ENCODE measurements at regions not wholly inside any gene's neighbourhood (a gene's known extent, or its start where the extent isn't known, plus 50 kb on each side); places are given as distances from the start of the nearest gene placed in this dataset.

DNA sequence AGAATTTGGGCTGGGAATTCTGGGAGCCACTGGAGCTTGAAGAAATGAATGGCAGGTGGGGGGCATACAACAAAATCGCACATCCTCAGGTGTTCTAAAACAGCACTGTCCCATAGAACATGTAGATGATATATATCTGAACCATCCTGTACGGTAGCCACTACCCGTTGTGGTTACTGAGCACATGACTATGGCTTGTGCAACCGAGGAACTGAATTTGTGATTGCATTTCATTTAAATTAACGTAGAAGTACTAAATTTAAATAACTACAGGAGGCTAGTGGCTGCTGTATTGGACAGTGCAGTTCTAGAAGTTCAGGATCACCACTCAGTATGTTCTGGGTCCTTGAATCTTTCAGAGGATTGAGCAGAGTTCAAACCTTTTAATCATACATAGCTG lies 172.4 kb downstream of the PHETA1 start:
- Histone ChIP-seq H3K4me1 (ENCODE audit: insufficient read depth, low read length) (0 out of 2 replicates have a peak, but pooled peaks cover 3% of the 10 kb centered on the region), H3K9ac (ENCODE audit: low read depth, low read length) (no peak overlapping the region), H3K9me3 (ENCODE audit: control insufficient read depth, insufficient read depth, low read length) (no peaks in the 10 kb centered on the region), H3K36me3 (ENCODE audit: insufficient read depth, low read length) (no peaks in the 10 kb centered on the region)

DNA sequence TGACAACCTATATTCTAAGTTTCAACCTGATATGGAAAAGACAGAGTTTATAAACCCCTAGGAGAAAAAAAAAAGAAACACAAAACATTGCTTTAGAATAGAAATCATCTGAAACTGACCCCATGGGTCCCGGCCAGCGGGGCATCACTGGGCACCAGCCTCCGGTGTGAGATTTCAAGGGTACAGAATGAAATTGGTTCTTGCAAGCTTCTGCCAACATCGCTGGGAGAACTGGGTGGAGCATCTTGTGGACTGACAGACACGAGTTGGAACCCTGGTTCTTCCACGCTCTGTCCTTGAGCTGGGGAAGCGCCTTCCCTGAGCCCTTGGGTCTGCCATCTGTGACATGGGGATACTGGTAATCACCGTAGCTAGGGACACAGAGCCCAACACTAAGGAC lies 173.6 kb downstream of the PHETA1 start:
- Histone ChIP-seq H3K9ac (ENCODE audit: low read depth, low read length) (no peak overlapping the region), H3K4me1 (ENCODE audit: insufficient read depth, low read length) (no peaks in the 10 kb centered on the region), H3K36me3 (ENCODE audit: insufficient read depth, low read length) (no peaks in the 10 kb centered on the region)

DNA sequence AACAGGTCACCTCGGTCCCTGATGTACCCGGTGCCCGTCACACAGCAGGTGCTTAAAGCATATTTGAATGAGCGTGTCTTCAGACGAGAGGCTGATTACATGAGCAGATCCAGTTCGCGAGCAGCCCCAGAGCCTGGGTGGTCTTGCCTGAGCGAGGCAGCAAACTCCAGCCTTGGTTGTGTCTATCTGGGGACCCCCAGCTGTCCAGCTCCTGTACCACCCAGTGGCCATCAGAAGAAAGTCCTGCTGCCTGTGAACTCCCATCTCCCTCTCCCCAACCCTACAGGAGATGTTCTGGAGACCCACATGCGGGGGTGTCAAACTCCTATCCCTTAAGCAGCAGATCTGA lies 174.2 kb downstream of the PHETA1 start:
- H3K36me3 ChIP-seq (ENCODE audit: insufficient read depth, low read length), result no peaks in the 10 kb centered on the region
- no peaks in the 10 kb centered on the region for H3K4me1 ChIP-seq (ENCODE audit: insufficient read depth, low read length)
- no peak overlapping the region for H3K9ac ChIP-seq (ENCODE audit: low read depth, low read length)
- H3K9me3 ChIP-seq (ENCODE audit: control insufficient read depth, insufficient read depth, low read length), result no peaks in the 10 kb centered on the region

More for the DNA sequence above, 173.6 kb downstream of the PHETA1 start:
- no peaks in the 10 kb centered on the region for H3K9me3 ChIP-seq (ENCODE audit: control insufficient read depth, insufficient read depth, low read length)

DNA sequence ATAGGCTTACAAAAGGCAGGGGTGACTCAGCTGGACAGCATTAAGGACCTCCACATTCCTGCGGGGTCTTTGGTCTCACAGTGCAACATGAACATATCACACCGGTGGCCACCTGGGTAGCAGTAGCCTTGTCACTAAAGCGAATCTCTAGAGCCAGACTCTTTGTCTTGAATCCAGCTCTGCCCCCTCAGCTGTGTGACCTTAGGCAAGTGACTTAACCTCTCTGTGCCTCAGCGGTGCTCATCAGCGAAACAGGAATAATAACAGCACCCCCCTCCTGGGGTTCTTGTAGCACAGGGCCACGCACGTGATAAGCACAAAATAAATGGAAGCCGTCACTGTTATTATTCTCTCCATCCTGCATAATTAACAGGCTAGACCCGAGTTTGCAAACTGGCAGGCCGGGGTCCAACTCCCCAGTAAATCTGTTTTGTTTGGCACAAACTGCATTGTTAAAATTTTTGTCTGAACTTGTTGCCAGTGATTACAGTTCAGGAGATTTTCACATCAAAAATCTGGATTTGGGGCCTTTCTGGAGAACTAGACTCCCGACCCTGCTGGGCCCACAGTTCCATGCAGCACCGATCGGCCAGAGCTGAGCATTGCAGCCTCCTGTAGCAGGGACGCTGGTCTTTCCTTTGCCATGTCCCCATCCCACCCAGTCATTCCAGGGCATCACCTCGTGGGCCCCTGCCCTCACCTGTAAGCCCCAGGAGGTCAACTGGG lies 174.8 kb downstream of the PHETA1 start:
- Histone ChIP-seq H3K4me1 (ENCODE audit: insufficient read depth, low read length) (no peaks in the 10 kb centered on the region), H3K9me3 (ENCODE audit: control insufficient read depth, insufficient read depth, low read length) (no peaks in the 10 kb centered on the region), H3K36me3 (ENCODE audit: insufficient read depth, low read length) (no peaks in the 10 kb centered on the region), H3K9ac (ENCODE audit: low read depth, low read length) (no peak overlapping the region)

DNA sequence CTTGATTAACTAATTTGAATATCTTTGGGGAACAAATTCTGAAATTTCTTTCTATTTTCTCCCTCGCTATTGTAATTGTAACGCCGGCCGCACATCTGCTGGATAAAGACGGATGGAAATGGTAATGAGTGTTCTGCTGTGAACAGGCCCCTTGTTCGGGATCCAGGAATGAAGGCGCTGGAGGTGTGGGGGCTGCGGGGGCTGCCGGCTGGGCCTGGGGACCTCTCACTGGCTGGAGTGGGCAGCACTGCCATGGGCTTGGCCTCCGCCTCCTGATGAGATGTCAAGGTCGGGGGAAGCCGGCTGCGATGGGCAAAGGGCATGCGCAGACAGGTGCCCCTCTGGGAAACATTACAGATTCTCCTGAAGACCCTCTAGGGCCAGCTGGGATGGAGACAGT lies 175.4 kb downstream of the PHETA1 start:
- no peak overlapping the region for H3K9ac ChIP-seq (ENCODE audit: low read depth, low read length)
- H3K9me3 ChIP-seq (ENCODE audit: control insufficient read depth, insufficient read depth, low read length), result no peaks in the 10 kb centered on the region
- H3K36me3 ChIP-seq (ENCODE audit: insufficient read depth, low read length), result no peaks in the 10 kb centered on the region
- no peaks in the 10 kb centered on the region for H3K4me1 ChIP-seq (ENCODE audit: insufficient read depth, low read length)

DNA sequence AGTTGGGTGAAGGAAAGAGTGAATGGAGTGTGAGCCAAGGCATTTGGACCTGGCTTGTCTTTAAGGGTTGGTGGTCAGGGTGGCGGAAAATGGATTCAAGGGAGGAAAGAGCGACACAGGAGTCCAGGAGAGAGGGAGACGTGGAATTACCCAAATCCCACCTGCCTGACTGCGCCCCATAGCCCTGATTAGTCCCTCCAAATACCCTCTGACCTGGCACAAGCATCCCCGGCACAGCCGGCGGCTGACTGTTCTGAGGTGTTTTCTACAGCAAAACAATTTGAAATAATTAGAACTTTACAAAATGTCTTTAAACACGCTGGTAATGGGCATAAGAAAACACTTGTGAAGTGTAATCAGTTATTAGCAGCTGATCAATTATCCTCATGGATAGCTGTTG lies 175.8 kb downstream of the PHETA1 start:
- Histone ChIP-seq H3K4me1 (ENCODE audit: insufficient read depth, low read length) (no peaks in the 10 kb centered on the region), H3K36me3 (ENCODE audit: insufficient read depth, low read length) (no peaks in the 10 kb centered on the region), H3K9ac (ENCODE audit: low read depth, low read length) (no peak overlapping the region), H3K9me3 (ENCODE audit: control insufficient read depth, insufficient read depth, low read length) (no peaks in the 10 kb centered on the region)

DNA sequence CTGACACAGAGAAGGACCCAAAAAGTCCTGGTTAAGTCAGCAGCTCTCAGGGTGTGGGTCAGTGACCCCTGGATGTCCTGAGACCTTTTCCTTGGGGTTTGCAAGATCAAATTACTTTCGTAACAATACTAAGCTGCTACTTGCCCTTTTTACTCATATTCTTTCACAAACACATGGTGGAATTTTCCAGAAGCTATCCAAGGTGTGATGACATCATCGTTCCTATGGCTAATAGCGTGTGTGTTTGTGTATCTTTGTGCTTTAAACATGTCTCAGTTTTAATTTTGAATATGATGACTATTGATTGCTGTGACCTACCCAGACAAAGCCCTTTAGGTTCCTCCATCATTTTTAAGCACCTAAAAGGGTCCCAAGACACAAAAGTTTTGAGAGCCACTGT lies 176.2 kb downstream of the PHETA1 start:
- Histone ChIP-seq H3K4me1 (ENCODE audit: insufficient read depth, low read length) (no peaks in the 10 kb centered on the region), H3K36me3 (ENCODE audit: insufficient read depth, low read length) (no peaks in the 10 kb centered on the region), H3K9ac (ENCODE audit: low read depth, low read length) (no peak overlapping the region), H3K9me3 (ENCODE audit: control insufficient read depth, insufficient read depth, low read length) (no peaks in the 10 kb centered on the region)

DNA sequence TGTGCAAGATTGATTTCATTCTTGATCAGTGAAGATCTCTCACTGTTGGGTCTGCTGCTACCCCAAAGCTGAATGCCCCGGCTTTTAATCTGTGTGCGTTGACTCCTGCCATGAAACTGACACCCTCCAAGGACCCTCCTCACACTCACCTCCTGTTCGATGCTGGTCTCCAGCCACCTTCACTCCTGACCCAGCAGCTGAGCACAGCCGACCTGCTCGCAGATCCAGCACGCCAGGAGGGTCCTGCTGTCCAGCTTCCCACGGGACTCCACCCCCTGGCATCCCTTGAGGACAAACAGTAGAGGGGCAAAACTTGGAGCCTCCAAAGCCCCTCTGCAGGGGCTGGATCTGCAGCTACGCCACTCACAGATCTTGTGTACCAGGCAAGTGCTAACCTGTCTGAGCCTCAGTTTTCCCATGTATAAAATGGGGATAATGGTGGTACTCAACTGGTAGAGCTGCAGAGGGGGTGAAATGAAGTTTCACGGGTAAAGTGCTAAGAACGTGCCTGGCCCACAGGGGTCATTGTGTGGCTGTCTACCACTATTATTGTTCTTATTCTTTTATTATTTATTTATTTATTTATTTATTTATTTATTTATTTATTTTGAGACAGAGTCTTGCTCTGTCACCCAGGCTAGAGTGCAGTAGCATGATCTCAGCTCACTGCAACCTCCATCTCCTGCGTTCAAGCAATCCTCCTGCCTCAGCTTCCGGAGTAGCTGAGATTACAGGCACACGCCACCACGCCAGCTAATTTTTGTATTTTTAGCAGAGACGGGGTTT lies 178.0 kb downstream of the PHETA1 start:
- Histone ChIP-seq H3K4me1 (ENCODE audit: insufficient read depth, low read length) (no peaks in the 10 kb centered on the region), H3K9me3 (ENCODE audit: control insufficient read depth, insufficient read depth, low read length) (no peaks in the 10 kb centered on the region), H3K9ac (ENCODE audit: low read depth, low read length) (no peak overlapping the region), H3K36me3 (ENCODE audit: insufficient read depth, low read length) (no peaks in the 10 kb centered on the region)

DNA sequence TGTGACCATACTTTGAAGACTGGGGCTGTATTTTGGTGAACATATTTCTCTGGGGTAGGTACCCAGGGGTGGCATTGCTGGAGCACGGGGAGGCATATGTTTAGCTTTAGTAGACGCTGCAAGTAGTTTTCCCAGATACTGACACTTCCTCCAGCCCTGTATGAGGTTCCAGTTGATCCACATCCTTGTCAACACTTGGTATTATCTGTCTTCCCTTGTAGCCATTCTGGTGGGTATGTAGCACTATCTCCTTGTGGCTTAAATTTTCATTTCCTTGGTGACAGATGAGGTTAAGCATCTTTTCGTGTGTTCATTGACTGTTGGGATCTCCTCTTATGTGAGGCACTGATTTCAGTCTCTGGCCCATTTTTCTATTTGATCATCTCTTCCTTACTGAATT lies 179.1 kb downstream of the PHETA1 start:
- no peaks in the 10 kb centered on the region for H3K9me3 ChIP-seq (ENCODE audit: control insufficient read depth, insufficient read depth, low read length)
- no peak overlapping the region for H3K9ac ChIP-seq (ENCODE audit: low read depth, low read length)
- no peaks in the 10 kb centered on the region for H3K4me1 ChIP-seq (ENCODE audit: insufficient read depth, low read length)
- H3K36me3 ChIP-seq (ENCODE audit: insufficient read depth, low read length), result no peaks in the 10 kb centered on the region

DNA sequence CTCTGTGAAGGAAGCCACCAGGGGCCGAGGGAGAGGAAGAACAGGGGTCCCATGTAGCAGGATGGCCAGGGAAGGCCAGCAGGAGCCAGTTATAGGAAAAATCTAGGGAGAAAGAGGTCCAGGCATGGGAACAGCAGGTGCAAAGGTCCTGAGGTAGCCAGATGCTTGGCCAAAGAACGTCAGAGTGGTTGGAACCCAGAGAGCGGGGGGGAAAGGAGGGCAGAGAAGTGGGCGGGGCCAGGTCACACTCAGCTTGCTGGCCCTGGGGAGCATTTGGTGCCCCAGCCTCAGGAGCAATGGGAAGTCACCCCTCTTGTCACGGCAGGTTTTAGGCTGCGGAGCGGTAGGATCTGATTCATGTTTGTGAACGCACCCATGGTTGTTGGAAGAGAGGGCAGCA lies 180.5 kb downstream of the PHETA1 start:
- no peaks in the 10 kb centered on the region for H3K9me3 ChIP-seq (ENCODE audit: control insufficient read depth, insufficient read depth, low read length)
- no peaks in the 10 kb centered on the region for H3K4me1 ChIP-seq (ENCODE audit: insufficient read depth, low read length)
- H3K9ac ChIP-seq (ENCODE audit: low read depth, low read length), result no peak overlapping the region
- H3K36me3 ChIP-seq (ENCODE audit: insufficient read depth, low read length), result no peaks in the 10 kb centered on the region

DNA sequence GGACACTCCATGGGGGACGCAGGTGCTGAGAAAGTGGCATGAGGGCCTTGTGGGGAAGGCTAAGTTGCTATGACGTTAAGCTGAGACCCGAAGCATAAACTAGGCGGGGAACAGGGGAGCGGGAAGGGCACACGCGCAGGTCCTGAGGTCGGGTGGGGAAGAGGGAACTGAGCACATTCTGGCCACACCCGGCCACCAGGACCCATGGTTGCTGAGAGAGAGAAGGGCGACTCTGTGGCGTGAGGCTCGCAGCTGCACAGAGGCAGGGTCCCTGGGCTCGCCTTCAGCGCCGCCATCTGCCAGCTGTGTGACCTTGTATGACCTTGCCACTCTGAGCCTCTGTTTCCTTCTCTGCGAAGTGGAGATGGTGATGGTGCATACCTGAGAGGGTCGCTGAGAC lies 182.5 kb downstream of the PHETA1 start:
- Histone ChIP-seq H3K9me3 (ENCODE audit: control insufficient read depth, insufficient read depth, low read length) (no peaks in the 10 kb centered on the region), H3K36me3 (ENCODE audit: insufficient read depth, low read length) (no peaks in the 10 kb centered on the region), H3K4me1 (ENCODE audit: insufficient read depth, low read length) (no peaks in the 10 kb centered on the region), H3K9ac (ENCODE audit: low read depth, low read length) (no peak overlapping the region)

DNA sequence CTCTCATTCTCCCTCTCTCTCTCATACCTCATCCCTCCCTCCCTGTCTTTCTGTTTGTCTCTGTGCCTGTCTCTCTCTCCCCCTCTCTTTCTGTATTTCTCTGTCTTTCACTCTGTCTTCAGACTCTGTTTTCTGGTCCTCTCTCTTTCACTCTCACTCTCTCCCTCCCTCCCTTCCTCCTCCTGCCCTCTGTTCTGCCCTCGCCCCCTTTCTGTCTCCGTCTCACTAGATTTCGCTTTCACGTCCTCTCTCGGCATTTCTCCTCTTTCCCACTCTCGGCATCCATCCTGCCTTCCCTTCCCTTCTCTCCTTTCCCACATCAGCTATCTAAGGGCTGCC lies 183.0 kb downstream of the PHETA1 start:
- H3K9me3 ChIP-seq (ENCODE audit: control insufficient read depth, insufficient read depth, low read length), result no peaks in the 10 kb centered on the region
- no peaks in the 10 kb centered on the region for H3K4me1 ChIP-seq (ENCODE audit: insufficient read depth, low read length)
- H3K9ac ChIP-seq (ENCODE audit: low read depth, low read length), result no peak overlapping the region
- no peaks in the 10 kb centered on the region for H3K36me3 ChIP-seq (ENCODE audit: insufficient read depth, low read length)

DNA sequence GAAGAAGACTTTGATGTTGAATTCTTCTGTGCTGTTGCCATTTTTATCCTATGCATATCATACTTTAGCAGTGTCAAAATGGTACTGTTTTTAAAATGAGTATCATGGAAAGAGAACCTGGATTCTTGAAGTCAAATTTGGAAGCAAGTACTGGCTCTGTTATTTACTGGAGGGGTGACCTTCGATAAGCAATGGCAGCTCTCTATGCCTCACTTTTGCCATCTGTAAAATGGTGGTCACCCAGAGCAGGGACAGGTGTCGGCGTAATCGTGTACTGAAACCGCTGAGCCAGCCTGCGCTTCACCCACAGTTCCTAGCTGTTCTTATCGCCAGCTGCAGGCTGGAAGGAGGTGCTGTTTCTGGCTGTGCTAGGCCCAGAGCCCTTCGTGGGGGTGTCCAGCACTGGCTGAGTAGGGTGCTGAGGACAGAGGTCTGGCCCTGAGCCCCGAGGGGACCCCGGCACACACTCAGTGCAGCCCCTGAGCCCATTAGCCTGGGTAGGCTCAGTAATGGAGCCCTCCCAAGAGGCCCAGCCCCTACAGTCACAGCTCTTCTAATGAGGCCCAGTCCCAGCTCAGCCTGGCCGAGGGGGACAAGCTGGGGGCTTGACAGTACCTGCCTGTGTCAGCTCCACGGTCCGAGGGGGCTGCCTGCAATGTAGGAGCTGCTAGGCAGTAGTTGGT lies 183.5 kb downstream of the PHETA1 start:
- Histone ChIP-seq H3K9me3 (ENCODE audit: control insufficient read depth, insufficient read depth, low read length) (no peaks in the 10 kb centered on the region), H3K4me1 (ENCODE audit: insufficient read depth, low read length) (no peaks in the 10 kb centered on the region), H3K9ac (ENCODE audit: low read depth, low read length) (no peak overlapping the region), H3K36me3 (ENCODE audit: insufficient read depth, low read length) (no peaks in the 10 kb centered on the region)

DNA sequence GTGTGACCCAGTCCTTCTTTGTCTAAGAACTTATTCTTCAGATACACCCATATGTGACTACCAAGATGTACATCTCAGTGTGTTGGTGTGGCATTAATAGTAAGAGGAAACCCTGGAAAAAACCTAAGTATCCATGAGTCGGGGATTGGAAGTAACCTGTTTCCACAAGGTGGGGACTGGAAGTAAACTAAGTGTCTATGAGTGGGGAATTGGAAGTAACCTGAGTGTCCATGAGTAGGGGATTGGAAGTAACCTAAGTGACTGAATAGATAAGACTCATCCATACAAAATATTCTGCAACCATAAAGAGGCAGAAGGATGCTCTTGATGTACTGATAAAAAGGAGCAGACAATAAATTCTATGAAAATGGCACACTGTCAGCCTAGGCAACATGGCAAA lies 184.7 kb downstream of the PHETA1 start:
- no peaks in the 10 kb centered on the region for H3K4me1 ChIP-seq (ENCODE audit: insufficient read depth, low read length)
- no peak overlapping the region for H3K9ac ChIP-seq (ENCODE audit: low read depth, low read length)
- no peaks in the 10 kb centered on the region for H3K9me3 ChIP-seq (ENCODE audit: control insufficient read depth, insufficient read depth, low read length)
- no peaks in the 10 kb centered on the region for H3K36me3 ChIP-seq (ENCODE audit: insufficient read depth, low read length)

DNA sequence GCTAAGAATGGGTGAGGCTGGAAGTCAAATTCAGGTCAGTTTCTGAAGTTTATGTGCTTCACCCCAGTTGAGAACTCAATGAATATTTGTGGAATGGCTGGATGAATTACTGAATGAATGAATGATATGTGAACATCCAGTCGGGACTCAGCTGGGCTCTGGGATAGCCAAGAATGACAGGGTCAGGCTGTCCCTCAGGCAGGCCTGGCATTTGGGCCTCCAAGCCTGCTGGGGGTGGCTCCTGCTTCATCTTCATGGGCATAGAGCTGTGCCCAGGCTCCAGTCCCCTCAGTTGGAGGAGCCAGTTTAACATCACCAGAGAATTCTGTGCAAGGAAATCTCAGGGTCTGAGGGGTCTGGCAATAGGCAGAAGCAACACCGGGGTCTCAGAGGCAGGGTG lies 185.8 kb downstream of the PHETA1 start:
- Histone ChIP-seq H3K36me3 (ENCODE audit: insufficient read depth, low read length) (no peaks in the 10 kb centered on the region), H3K4me1 (ENCODE audit: insufficient read depth, low read length) (no peaks in the 10 kb centered on the region), H3K9me3 (ENCODE audit: control insufficient read depth, insufficient read depth, low read length) (no peaks in the 10 kb centered on the region), H3K9ac (ENCODE audit: low read depth, low read length) (no peak overlapping the region)

Data from ES-I3 (cell line).